A673 (cell line): ENCODE measurements at regions not wholly inside any gene's neighbourhood (a gene's known extent, or its start where the extent isn't known, plus 50 kb on each side); places are given as distances from the start of the nearest gene placed in this dataset.

Experiments
- BruUV-seq: library from RNA; stranded (reverse); fragments of 400-500 nt; replicated peaks from 2 replicates; lab custom pipeline; 2021; lab: Mats Ljungman, UMichigan
- CTCF ChIA-PET: fragments of 300-600 bp; sonication (Branson Sonifier 250); formaldehyde crosslinking; loops from one replicate; lab custom pipeline; 2022; ENCODE audit warnings: antibody characterized with exemption; lab: Charles Lee
- POLR2A ChIA-PET: fragments of 300-600 bp; sonication (Branson Sonifier 250); formaldehyde crosslinking; loops from one replicate; lab custom pipeline; 2022; ENCODE audit warnings: antibody characterized with exemption; ENCODE audit not compliant: low non-redundant PET; lab: Charles Lee
- DNase-seq: peaks from one replicate; pipeline ENCODE4 v3.0.0-alpha.2; 2015; ENCODE audit warnings: low spot score
- H3K27ac ChIP-seq: fragments of 200-600 bp; sonication (generic); 2 replicates; pipeline ENCODE4 v1.5.1; 2016; ENCODE audit warnings: mixed run types, low read depth, mild to moderate bottlenecking, mixed read lengths, antibody characterized with exemption, low read length; ENCODE audit not compliant: poor library complexity, severe bottlenecking
- H3K27me3 ChIP-seq: fragments of 200-600 bp; sonication (generic); replicated peaks from 2 replicates; pipeline ENCODE4 v1.6.1; 2017; ENCODE audit warnings: mixed run types, low read depth, mild to moderate bottlenecking, mixed read lengths, antibody characterized with exemption, low read length; ENCODE audit not compliant: insufficient read depth, poor library complexity
- H3K36me3 ChIP-seq: fragments of 200-600 bp; sonication (generic); 2 replicates; pipeline ENCODE4 v1.6.1; 2016; ENCODE audit warnings: mixed run types, mild to moderate bottlenecking, mixed read lengths, antibody characterized with exemption, low read length; ENCODE audit not compliant: insufficient read depth, poor library complexity, severe bottlenecking
- H3K4me1 ChIP-seq: fragments of 200-600 bp; sonication (generic); 2 replicates; pipeline ENCODE4 v1.6.1; 2017; ENCODE audit warnings: mixed run types, mild to moderate bottlenecking, mixed read lengths, antibody characterized with exemption, low read length; ENCODE audit not compliant: insufficient read depth, poor library complexity, severe bottlenecking
- H3K4me3 ChIP-seq: fragments of 200-600 bp; sonication (generic); 2 replicates; pipeline ENCODE4 v1.5.1; 2016; ENCODE audit warnings: low read depth, mixed run types, mild to moderate bottlenecking, mixed read lengths, low read length; ENCODE audit not compliant: poor library complexity, severe bottlenecking
- H3K9me3 ChIP-seq: fragments of 200-600 bp; sonication (generic); 2 replicates; pipeline ENCODE4 v1.6.1; 2016; ENCODE audit warnings: mixed run types, low read depth, mild to moderate bottlenecking, mixed read lengths, antibody characterized with exemption, low read length; ENCODE audit not compliant: poor library complexity, severe bottlenecking
- CTCF ChIP-seq: fragments of 300-800, 200-600 bp; sonication (generic); conservative IDR thresholded peaks from 2 replicates; pipeline ENCODE4 v1.5.1; 2017; ENCODE audit warnings: low read depth, mild to moderate bottlenecking, antibody characterized with exemption, low read length, moderate library complexity, mixed read lengths
- EZH2 ChIP-seq: fragments of 200-600 bp; sonication (generic); IDR thresholded peaks from 2 replicates; pipeline ENCODE4 v1.6.1; 2017; ENCODE audit warnings: borderline replicate concordance, low read depth, mild to moderate bottlenecking, mixed read lengths, antibody characterized with exemption, low read length; ENCODE audit not compliant: poor library complexity, severe bottlenecking
- intact Hi-C: fragments of 100-400 bp; cut with micrococcal nuclease; formaldehyde crosslinking; loops from one replicate; pipeline ENCODE4 v1.10.0; 2022; ENCODE audit not compliant: unreplicated experiment

- BruUV-seq = no TSS peak
- no peak for TF ChIP-seq CTCF
- no peak for TF ChIP-seq EZH2
- H3K27ac ChIP-seq = no peak overlapping the region
- intact Hi-C loops = no loop called here
- no peaks in the 10 kb centered on the region for H3K9me3 ChIP-seq
- no peak for DNase-seq
- H3K4me3 ChIP-seq = no peak overlapping the region
- no peaks in the 10 kb centered on the region for H3K27me3 ChIP-seq
- POLR2A ChIA-PET = no interaction called here
- CTCF ChIA-PET = no interaction called here
- no peaks in the 10 kb centered on the region for H3K4me1 ChIP-seq
- no peaks in the 10 kb centered on the region for H3K36me3 ChIP-seq
Measured at GRCh38 chr18:37657493-37657892, 91.9 kb upstream of the CELF4 start.

GRCh38 chr18:37654731-37655369 is 89.3 kb upstream of the CELF4 start:
- no peak for DNase-seq
- ChIA-PET CTCF (no interaction called here), POLR2A (no interaction called here)
- intact Hi-C loops = no loop called here
- H3K27ac ChIP-seq = no peak overlapping the region
- H3K36me3 ChIP-seq = no peaks in the 10 kb centered on the region
- BruUV-seq = no TSS peak
- no peaks in the 10 kb centered on the region for H3K4me1 ChIP-seq
- no peaks in the 10 kb centered on the region for H3K27me3 ChIP-seq
- TF ChIP-seq EZH2 (no peak), CTCF (no peak)
- H3K9me3 ChIP-seq = peaks cover under 1% of the 10 kb centered on the region
- no peak overlapping the region for H3K4me3 ChIP-seq

- no peak for DNase-seq
- no peaks in the 10 kb centered on the region for H3K27me3 ChIP-seq
- intact Hi-C loops = no loop called here
- no peak overlapping the region for H3K4me3 ChIP-seq
- BruUV-seq = no TSS peak
- no peaks in the 10 kb centered on the region for H3K36me3 ChIP-seq
- TF ChIP-seq CTCF = no peak
- no peak for TF ChIP-seq EZH2
- H3K27ac ChIP-seq = no peak overlapping the region
- ChIA-PET CTCF (no interaction called here), POLR2A (no interaction called here)
- peaks cover 7% of the 10 kb centered on the region for H3K9me3 ChIP-seq
- H3K4me1 ChIP-seq = no peaks in the 10 kb centered on the region
Measured at GRCh38 chr18:37654034-37654433, 88.4 kb upstream of the CELF4 start.
